ENCODE measurements at regions not wholly inside any gene's neighbourhood (a gene's known extent, or its start where the extent isn't known, plus 50 kb on each side); places are given as distances from the start of the nearest gene placed in this dataset.

DNA sequence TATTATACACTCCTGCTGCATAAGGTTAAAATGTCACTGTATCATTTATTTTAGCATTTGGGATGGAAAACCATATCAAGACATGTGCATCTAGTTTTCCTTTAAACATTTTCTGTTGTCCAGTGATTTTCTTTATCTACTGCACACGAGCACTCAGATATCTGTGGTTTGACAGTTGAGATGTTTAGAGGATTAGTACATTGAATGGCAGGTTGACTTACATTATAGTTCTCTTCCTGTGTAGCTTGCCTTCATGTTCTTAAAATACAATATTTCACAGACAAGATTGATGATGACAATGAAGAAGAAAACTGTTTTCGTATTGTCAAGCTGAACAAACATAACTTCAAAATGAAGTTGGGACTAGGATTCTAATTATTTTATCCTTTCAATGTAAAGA lies 2378.4 kb upstream of the WWC1 start:
- no peaks in the 10 kb centered on the region for H3K4me1 ChIP-seq (ENCODE audit: insufficient read depth)
- H3K9me3 ChIP-seq (ENCODE audit: low read depth), result no peaks in the 10 kb centered on the region
- no peaks in the 10 kb centered on the region for H3K9me2 ChIP-seq (replicated peaks; ENCODE audit: insufficient read depth)
- no peak overlapping the region for H3K4me3 ChIP-seq
- H3K27me3 ChIP-seq, result no peaks in the 10 kb centered on the region
- no peak for DNase-seq (ENCODE audit: low spot score)
- no peaks in the 10 kb centered on the region for H4K20me1 ChIP-seq (ENCODE audit: insufficient read depth, poor library complexity, severe bottlenecking)
- H3K36me3 ChIP-seq (replicated peaks; ENCODE audit: insufficient read depth, low read depth), result no peaks in the 10 kb centered on the region
- no peak overlapping the region for H3K27ac ChIP-seq
- H3K4me2 ChIP-seq, result no peak overlapping the region
- 75% methylated on average over 2 of the region's 2 CpGs for WGBS (ENCODE audit: low lambda C conversion rate, missing lambda C conversion rate)
- no peak overlapping the region for H2AFZ ChIP-seq
- H3K79me2 ChIP-seq, result no peaks in the 10 kb centered on the region
- TF ChIP-seq EZH2phosphoT487 (IDR thresholded peaks at IDR 0.05; ENCODE audit: low read depth, severe bottlenecking, unreplicated experiment) (no peak), EZH2 (IDR thresholded peaks at IDR 0.05; ENCODE audit: borderline replicate concordance) (no peak)
- TF ChIP-seq, protein P1, sequence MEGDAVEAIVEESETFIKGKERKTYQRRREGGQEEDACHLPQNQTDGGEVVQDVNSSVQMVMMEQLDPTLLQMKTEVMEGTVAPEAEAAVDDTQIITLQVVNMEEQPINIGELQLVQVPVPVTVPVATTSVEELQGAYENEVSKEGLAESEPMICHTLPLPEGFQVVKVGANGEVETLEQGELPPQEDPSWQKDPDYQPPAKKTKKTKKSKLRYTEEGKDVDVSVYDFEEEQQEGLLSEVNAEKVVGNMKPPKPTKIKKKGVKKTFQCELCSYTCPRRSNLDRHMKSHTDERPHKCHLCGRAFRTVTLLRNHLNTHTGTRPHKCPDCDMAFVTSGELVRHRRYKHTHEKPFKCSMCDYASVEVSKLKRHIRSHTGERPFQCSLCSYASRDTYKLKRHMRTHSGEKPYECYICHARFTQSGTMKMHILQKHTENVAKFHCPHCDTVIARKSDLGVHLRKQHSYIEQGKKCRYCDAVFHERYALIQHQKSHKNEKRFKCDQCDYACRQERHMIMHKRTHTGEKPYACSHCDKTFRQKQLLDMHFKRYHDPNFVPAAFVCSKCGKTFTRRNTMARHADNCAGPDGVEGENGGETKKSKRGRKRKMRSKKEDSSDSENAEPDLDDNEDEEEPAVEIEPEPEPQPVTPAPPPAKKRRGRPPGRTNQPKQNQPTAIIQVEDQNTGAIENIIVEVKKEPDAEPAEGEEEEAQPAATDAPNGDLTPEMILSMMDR (IDR thresholded peaks at IDR 0.05; ENCODE audit: poor library complexity), result no peak

DNA sequence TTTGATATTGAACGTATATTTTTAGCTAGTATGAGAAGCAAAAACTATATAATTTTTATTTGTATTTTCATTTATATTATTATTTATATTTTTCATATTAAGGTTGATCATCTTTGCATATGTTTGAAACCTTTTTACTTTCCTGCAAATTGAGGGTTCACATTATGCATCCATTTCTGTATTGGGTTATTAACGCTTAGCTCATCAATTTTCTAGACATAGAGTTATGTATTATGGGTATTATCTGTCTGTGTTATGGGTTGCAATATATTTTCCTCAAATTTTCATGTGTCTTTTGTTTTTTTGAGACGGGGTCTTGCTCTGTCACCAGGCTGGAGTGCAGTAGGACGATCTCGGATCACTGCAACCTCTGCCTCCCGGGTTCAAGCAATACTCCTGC lies 2377.0 kb upstream of the WWC1 start:
- H3K36me3 ChIP-seq (replicated peaks; ENCODE audit: insufficient read depth, low read depth), result no peaks in the 10 kb centered on the region
- no peaks in the 10 kb centered on the region for H4K20me1 ChIP-seq (ENCODE audit: insufficient read depth, poor library complexity, severe bottlenecking)
- H3K4me1 ChIP-seq (ENCODE audit: insufficient read depth), result no peaks in the 10 kb centered on the region
- no peaks in the 10 kb centered on the region for H3K27me3 ChIP-seq
- H3K27ac ChIP-seq, result no peak overlapping the region
- H3K9me2 ChIP-seq (replicated peaks; ENCODE audit: insufficient read depth), result no peaks in the 10 kb centered on the region
- TF ChIP-seq EZH2 (IDR thresholded peaks at IDR 0.05; ENCODE audit: borderline replicate concordance) (no peak), EZH2phosphoT487 (IDR thresholded peaks at IDR 0.05; ENCODE audit: low read depth, severe bottlenecking, unreplicated experiment) (no peak)
- TF ChIP-seq, protein P1 (IDR thresholded peaks at IDR 0.05; ENCODE audit: poor library complexity), result no peak
- no peak overlapping the region for H3K4me2 ChIP-seq
- no peak overlapping the region for H3K4me3 ChIP-seq
- DNase-seq (ENCODE audit: low spot score), result no peak
- no peaks in the 10 kb centered on the region for H3K9me3 ChIP-seq (ENCODE audit: low read depth)
- 90% methylated on average over 6 of the region's 6 CpGs for WGBS (ENCODE audit: low lambda C conversion rate, missing lambda C conversion rate)
- no peak overlapping the region for H2AFZ ChIP-seq
- no peaks in the 10 kb centered on the region for H3K79me2 ChIP-seq

DNA sequence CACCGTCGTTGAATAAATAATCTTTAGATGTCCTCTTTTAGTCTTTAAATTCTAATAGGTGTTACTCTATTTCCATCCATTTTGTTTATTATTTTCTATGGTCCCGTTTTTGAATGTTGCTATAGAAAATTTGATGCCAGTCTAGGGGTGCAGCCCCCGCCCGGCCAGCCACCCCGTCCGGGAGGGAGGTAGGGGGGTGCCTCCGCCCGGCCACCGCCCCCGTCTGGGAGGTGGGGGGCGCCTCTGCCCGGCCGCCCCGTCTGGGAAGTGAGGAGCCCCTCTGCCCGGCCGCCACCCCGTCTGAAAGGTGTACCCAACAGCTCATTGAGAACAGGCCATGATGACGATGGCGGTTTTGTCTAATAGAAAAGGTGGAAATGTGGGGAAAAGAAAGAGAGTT lies 2372.2 kb upstream of the WWC1 start:
- Histone ChIP-seq H3K4me3 (no peak overlapping the region), H4K20me1 (ENCODE audit: insufficient read depth, poor library complexity, severe bottlenecking) (no peaks in the 10 kb centered on the region), H3K4me1 (ENCODE audit: insufficient read depth) (no peaks in the 10 kb centered on the region), H3K27ac (no peak overlapping the region), H3K79me2 (no peaks in the 10 kb centered on the region), H2AFZ (no peak overlapping the region), H3K27me3 (no peaks in the 10 kb centered on the region), H3K36me3 (replicated peaks; ENCODE audit: insufficient read depth, low read depth) (no peaks in the 10 kb centered on the region), H3K9me3 (ENCODE audit: low read depth) (no peaks in the 10 kb centered on the region), H3K9me2 (replicated peaks; ENCODE audit: insufficient read depth) (no peaks in the 10 kb centered on the region), H3K4me2 (no peak overlapping the region)
- TF ChIP-seq EZH2 (IDR thresholded peaks at IDR 0.05; ENCODE audit: borderline replicate concordance) (no peak), EZH2phosphoT487 (IDR thresholded peaks at IDR 0.05; ENCODE audit: low read depth, severe bottlenecking, unreplicated experiment) (no peak)
- TF ChIP-seq, protein P1 (IDR thresholded peaks at IDR 0.05; ENCODE audit: poor library complexity), result no peak
- no peak for DNase-seq (ENCODE audit: low spot score)
- WGBS (ENCODE audit: low lambda C conversion rate, missing lambda C conversion rate), result over 99% methylated on average over 10 of the region's 20 CpGs

DNA sequence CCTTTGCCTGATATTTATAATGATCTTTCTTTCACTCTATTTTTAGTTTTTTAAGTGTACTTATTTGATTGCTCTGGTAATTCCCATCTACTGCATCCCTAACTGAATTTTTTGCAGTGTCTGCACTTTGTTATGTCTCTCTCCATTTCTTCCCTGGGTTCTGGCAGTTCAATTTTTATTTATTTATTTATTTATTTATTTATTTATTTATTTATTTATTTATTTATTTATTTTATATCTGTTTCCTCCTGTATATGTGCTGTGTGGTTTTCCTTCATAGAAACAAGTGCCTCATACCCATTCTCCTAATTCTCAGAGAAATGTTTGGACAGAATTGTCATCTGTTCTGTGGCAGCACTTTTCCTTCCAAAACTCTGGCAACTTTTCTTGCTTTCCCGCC lies 2370.8 kb upstream of the WWC1 start:
- 96% methylated on average over 1 of the region's 1 CpG for WGBS (ENCODE audit: low lambda C conversion rate, missing lambda C conversion rate)

More for the DNA sequence above, 2370.8 kb upstream of the WWC1 start:
- TF ChIP-seq, protein P1 (IDR thresholded peaks at IDR 0.05; ENCODE audit: poor library complexity), result no peak
- no peak for TF ChIP-seq EZH2 (IDR thresholded peaks at IDR 0.05; ENCODE audit: borderline replicate concordance)
- no peak for TF ChIP-seq EZH2phosphoT487 (IDR thresholded peaks at IDR 0.05; ENCODE audit: low read depth, severe bottlenecking, unreplicated experiment)
- Histone ChIP-seq H3K9me2 (replicated peaks; ENCODE audit: insufficient read depth) (no peaks in the 10 kb centered on the region), H3K36me3 (replicated peaks; ENCODE audit: insufficient read depth, low read depth) (no peaks in the 10 kb centered on the region), H3K9me3 (ENCODE audit: low read depth) (no peaks in the 10 kb centered on the region), H3K79me2 (no peaks in the 10 kb centered on the region), H3K27me3 (no peaks in the 10 kb centered on the region), H4K20me1 (ENCODE audit: insufficient read depth, poor library complexity, severe bottlenecking) (no peaks in the 10 kb centered on the region), H2AFZ (no peak overlapping the region), H3K4me3 (no peak overlapping the region), H3K4me1 (ENCODE audit: insufficient read depth) (no peaks in the 10 kb centered on the region), H3K4me2 (no peak overlapping the region), H3K27ac (no peak overlapping the region)
- DNase-seq (ENCODE audit: low spot score), result no peak

Measured in hepatocyte (in vitro differentiated cells).